ENCODE measurements at regions not wholly inside any gene's neighbourhood (a gene's known extent, or its start where the extent isn't known, plus 50 kb on each side); places are given as distances from the start of the nearest gene placed in this dataset.
"Not testable (repeated sequence)": the region's sequence is repeated elsewhere in the genome, so short reads cannot be mapped to it uniquely, and the experiment has no call there.

- DNase-seq: no peak
Observed at GRCh38 chr17:71039391-71039790, 870.1 kb downstream of the KCNJ2 start.

- no peak for DNase-seq
Observed at GRCh38 chr17:71052971-71053370, 883.6 kb downstream of the KCNJ2 start.

- no peak for DNase-seq
Observed at GRCh38 chr17:71055128-71055527, 885.8 kb downstream of the KCNJ2 start.

GRCh38 chr17:71057448-71057847 is 888.1 kb downstream of the KCNJ2 start:
- DNase-seq: no peak

DNA sequence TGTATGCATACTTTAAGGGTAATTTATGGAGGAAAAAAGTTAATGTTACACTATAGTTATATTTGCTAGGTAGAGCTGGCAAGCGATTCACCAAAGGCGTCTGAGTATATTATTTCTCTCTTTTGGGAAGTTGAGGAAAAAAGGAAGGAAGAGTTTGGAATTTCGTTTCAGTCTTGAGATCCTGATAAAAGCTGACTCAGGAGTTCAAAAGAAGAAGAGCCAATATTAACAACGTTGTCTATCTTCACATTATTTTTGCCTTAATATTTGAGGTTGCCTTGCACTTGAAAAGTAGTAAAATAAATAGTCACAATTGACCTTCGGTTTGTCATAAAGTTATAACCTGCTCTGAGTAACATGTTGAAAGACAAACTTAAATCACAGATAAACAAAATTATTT is 888.6 kb downstream of the KCNJ2 start:
- no peak for DNase-seq

- DNase-seq: no peak
Observed at GRCh38 chr17:71063127-71063526, 893.8 kb downstream of the KCNJ2 start.

DNA sequence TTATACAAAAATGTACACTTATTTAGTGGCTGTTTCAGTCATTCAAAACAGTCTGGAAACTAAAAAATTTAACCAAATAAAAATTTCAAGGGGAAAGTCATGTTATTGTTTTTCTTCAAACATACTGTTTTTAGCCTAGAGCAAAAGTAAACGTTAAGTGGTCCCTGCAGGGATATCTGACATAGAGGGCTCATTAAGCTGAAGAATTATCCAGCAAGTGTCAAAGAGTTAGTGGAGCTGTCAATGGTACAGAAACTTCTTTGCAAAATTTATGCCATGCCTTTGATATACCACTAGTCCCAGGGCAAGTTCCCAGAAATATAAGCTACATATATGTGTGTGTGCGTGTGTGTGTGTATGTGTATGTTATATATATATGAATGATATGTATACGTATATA is 894.2 kb downstream of the KCNJ2 start:
- DNase-seq: no peak

DNA sequence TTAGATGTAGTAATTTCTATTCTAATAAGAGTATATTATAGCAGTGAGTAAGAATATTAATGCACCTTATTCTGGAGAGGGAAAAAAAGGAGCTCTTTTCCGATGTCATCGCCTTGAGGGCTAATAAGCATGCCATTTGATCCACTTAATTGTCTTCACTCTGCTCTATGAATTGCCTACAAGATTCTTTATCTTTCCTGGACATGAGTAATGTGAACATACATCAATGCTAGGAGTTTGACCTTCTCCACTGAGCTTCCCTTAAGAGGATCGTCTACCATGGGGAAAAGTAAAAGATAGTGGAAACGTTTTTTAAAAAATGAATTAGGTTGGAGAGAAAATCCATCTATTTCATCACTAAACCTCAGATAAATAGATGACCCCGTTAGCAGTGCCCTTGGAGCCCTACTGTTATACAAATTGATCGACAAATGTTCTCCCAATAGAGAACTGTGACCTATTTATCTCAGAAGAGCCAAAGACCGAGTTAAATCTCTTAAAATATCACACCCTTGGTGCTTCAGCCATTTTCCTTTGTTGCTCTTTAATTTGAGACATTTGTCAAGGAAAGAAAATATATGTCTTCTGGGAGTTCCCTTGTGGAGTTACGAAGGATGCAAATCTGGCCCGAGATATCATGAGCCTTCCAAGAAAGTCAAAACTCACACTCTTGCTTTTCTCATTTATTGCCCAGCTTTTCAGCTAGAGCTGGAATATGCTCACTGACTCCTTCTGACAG is 898.5 kb downstream of the KCNJ2 start:
- no peak for DNase-seq

GRCh38 chr17:71068408-71068750 is 899.0 kb downstream of the KCNJ2 start:
- no peak for DNase-seq

DNA sequence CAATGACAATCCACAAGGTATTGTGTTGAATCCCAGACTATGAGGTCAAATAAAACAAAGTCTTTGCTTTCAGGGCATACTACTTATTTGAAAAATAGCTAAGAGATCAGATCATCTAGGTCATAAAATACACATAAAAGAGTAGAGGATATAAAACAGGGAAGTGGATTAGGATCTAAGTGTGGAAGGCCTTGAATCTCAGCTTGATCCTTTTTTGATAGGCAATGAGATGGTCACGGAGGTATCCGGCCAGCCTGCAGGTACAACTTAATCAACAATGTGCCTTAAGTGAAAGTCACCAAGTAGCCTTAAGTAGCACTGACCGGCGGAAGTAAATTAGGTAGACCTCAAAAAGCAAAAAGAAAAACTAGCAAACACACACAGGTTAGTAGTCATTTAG is 901.7 kb downstream of the KCNJ2 start:
- no peak for DNase-seq

- no peak for DNase-seq
Observed at GRCh38 chr17:71071837-71072236, 902.5 kb downstream of the KCNJ2 start.

GRCh38 chr17:71080937-71081336 is 911.6 kb downstream of the KCNJ2 start:
- DNase-seq: no peak

GRCh38 chr17:71081666-71082065 is 912.3 kb downstream of the KCNJ2 start:
- DNase-seq: no peak

DNA sequence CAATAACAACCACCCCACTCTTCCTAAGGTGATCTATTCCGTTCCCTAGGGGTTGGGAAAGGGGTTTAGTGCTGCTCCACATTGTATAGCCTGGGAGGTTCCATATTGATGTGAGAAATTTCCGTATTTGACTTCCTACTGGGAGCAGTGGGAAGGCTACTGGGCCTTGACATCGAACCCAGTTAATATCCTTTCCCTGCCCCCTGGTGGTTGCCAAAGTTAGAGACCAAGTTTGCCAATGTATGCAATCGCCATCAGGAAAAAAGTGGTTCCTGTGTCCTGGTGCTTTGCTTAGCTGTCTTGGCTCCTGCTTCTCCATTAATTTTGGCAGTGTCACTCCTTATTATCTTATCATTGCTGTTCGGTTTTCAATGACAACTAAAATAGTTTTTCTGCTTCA is 914.9 kb downstream of the KCNJ2 start:
- no peak for DNase-seq

DNA sequence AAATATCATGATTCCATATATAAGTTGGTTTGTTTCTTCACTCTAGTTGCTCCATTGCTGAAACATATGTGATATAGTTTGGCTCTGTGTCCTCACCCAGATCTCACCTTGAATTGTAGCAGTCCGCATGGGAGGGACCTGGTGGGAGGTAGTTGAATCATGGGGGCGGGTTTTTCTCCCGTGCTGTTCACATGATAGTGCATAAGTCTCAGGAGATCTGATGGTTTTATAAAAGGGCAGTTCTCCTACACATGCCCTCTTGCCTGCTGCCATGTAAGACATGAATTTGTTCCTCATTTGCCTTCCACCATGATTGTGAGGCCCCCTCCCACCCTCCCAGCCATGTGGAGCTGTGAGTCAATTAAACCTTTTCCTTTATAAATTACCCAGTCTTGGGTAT is 915.5 kb downstream of the KCNJ2 start:
- no peak for DNase-seq

- DNase-seq: no peak
Observed at GRCh38 chr17:71085238-71086033, 916.1 kb downstream of the KCNJ2 start.

- DNase-seq: no peak
Observed at GRCh38 chr17:71089431-71089830, 920.1 kb downstream of the KCNJ2 start.

- DNase-seq: no peak
Observed at GRCh38 chr17:71098071-71098470, 928.7 kb downstream of the KCNJ2 start.

GRCh38 chr17:71099003-71099714 is 929.8 kb downstream of the KCNJ2 start:
- DNase-seq: no peak

DNA sequence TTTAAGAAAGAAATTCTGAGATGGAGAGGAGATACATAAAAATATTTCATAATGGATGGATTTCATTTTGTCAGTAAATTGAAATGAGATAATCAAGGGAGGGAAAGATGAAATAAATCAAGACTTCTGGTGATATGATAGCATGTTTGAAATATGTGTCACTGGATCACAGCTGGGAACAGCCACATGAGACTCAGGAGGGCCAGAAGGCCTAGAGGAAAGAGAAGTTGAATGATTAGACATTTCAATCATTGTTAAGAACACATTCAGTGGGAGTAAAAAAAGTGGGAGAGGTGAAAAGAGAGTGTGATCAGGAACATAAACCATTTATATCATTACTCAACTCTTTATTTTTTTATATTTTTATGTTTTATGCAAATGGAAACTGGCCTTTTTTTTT is 933.4 kb downstream of the KCNJ2 start:
- no peak for DNase-seq

DNA sequence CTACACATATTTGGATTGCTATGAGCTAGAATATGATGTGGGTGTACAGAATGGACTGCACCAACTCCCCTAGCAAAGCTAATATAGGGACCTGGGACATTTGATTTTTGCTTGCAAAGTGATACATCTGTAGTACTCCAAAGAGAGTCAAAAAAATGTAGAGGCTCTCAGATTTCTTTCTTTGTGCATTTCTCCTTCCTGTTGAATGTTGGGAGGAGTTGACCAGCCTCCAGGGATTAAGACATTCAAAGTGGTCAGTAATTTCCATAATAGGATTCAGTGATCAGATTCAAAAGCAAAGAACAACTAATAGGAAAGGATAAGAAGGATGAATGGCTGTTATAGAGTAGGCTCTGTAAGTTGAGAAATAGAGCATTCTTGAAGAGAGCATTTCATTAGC is 934.9 kb downstream of the KCNJ2 start:
- DNase-seq: no peak

GRCh38 chr17:71106056-71106455 is 936.7 kb downstream of the KCNJ2 start:
- not testable (repeated sequence) for DNase-seq

DNA sequence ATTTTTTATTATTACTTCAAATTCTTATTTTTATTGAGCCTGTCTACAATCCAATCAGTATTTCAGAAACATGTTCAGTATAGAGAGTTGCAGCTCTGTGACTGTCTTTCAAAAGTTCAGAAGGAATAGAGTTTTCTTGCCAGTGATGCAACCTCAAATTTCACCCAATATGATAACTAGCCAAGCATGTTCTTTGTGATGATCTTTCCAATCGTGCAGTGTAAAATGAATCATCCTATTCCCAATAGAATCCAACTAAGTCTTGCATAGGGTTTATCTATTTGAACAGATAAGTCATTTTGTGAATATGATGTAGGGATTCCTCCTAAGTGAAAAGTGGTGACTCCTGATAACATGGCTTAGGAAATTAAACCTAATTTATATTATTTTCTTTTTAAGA is 937.8 kb downstream of the KCNJ2 start:
- no peak for DNase-seq

DNA sequence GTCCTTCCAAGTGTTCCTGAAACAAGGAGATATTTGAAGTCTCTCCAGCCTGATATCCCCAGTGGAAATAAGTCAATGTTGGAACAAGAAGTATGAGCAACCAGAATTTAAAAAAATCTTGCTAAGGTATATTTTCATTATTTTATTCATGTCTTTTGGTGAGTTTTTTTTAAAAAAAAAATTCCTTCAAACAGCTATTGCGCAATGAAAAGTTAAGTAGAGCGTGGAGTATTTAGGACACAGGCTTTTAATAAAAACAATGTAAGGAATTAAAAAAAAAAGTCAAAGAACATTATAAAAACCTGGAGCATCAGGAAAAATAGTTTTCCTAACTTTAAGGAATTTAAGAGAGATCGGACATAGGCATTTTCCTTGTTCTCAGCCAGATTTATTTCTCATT is 940.4 kb downstream of the KCNJ2 start:
- no peak for DNase-seq
